Nephron (organoid): ENCODE measurements at regions not wholly inside any gene's neighbourhood (a gene's known extent, or its start where the extent isn't known, plus 50 kb on each side); places are given as distances from the start of the nearest gene placed in this dataset.

ENCODE experiments used
- H3K27ac Mint-ChIP-seq, 3 experiments: 2 replicates each; pipeline ENCODE4 v1.8.0; 2020; ENCODE audit warnings: mixed read lengths in 3 of 3, mild to moderate bottlenecking in 2 of 3, moderate library complexity in 1 of 3
- H3K27me3 Mint-ChIP-seq: 2 replicates; pipeline ENCODE4 v1.8.0; 2021; ENCODE audit warnings: low read depth, mild to moderate bottlenecking, moderate library complexity, mixed read lengths
- H3K36me3 Mint-ChIP-seq: 2 replicates; pipeline ENCODE4 v1.8.0; 2020; ENCODE audit warnings: low read depth, mixed read lengths
- H3K4me1 Mint-ChIP-seq: 2 replicates; pipeline ENCODE4 v1.8.0; 2020; ENCODE audit warnings: mixed read lengths
- H3K4me3 Mint-ChIP-seq, 3 experiments: 2 replicates each; pipeline ENCODE4 v1.8.0; 2020; ENCODE audit warnings: mild to moderate bottlenecking in 3 of 3, mixed read lengths in 3 of 3, moderate library complexity in 2 of 3
- H3K9me3 Mint-ChIP-seq: 2 replicates; pipeline ENCODE4 v1.8.0; 2020; ENCODE audit warnings: mixed read lengths
- TF ChIP-seq, protein P1 (sequence below), 3 experiments: fragments of 200-600 bp; sonication (generic); IDR thresholded peaks; one replicate each; pipeline ENCODE4 v1.5.0; 2021; ENCODE audit warnings: antibody characterized with exemption in 3 of 3; ENCODE audit not compliant: unreplicated experiment in 3 of 3

GRCh38 chr4:62531731-62532130 lies 1331.6 kb downstream of the ADGRL3 start:
- Mint-ChIP-seq H3K27ac (no peak overlapping the region), H3K4me3 (no peak overlapping the region), H3K9me3 (no peaks in the 10 kb centered on the region), H3K27me3 (no peaks in the 10 kb centered on the region), H3K36me3 (no peaks in the 10 kb centered on the region), H3K4me1 (no peaks in the 10 kb centered on the region)
- TF ChIP-seq, protein P1, sequence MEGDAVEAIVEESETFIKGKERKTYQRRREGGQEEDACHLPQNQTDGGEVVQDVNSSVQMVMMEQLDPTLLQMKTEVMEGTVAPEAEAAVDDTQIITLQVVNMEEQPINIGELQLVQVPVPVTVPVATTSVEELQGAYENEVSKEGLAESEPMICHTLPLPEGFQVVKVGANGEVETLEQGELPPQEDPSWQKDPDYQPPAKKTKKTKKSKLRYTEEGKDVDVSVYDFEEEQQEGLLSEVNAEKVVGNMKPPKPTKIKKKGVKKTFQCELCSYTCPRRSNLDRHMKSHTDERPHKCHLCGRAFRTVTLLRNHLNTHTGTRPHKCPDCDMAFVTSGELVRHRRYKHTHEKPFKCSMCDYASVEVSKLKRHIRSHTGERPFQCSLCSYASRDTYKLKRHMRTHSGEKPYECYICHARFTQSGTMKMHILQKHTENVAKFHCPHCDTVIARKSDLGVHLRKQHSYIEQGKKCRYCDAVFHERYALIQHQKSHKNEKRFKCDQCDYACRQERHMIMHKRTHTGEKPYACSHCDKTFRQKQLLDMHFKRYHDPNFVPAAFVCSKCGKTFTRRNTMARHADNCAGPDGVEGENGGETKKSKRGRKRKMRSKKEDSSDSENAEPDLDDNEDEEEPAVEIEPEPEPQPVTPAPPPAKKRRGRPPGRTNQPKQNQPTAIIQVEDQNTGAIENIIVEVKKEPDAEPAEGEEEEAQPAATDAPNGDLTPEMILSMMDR (IDR thresholded peaks at IDR 0.05; ENCODE audit: unreplicated experiment in 3 of 3), result no peak

GRCh38 chr4:62531264-62531663 lies 1331.1 kb downstream of the ADGRL3 start:
- Mint-ChIP-seq H3K27ac (no peak overlapping the region), H3K27me3 (no peaks in the 10 kb centered on the region), H3K36me3 (no peaks in the 10 kb centered on the region), H3K4me3 (no peak overlapping the region), H3K4me1 (no peaks in the 10 kb centered on the region), H3K9me3 (no peaks in the 10 kb centered on the region)
- TF ChIP-seq, protein P1 (IDR thresholded peaks at IDR 0.05; ENCODE audit: unreplicated experiment in 3 of 3), result no peak

DNA sequence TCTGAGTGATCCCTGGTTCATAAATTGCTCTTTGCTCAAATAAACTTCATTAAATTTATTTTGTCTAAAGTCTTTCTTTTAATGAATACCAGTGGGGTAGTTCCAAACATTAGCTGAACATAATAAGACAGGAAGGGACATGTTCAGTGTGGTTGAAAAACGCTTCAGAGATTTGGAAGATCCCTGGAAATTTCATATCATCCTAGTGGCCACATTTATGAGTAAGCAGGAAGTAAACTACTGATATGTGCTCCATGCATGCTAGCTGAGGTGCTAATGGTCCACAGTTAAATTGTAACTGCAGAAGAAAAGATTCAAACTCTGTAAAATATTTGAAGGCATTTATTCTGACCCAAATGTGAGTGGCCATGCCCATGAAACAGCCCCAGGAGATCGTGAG lies 1328.7 kb downstream of the ADGRL3 start:
- TF ChIP-seq, protein P1 (IDR thresholded peaks at IDR 0.05; ENCODE audit: unreplicated experiment in 3 of 3), result no peak
- Mint-ChIP-seq H3K4me1 (no peaks in the 10 kb centered on the region), H3K36me3 (no peaks in the 10 kb centered on the region), H3K27me3 (no peaks in the 10 kb centered on the region), H3K4me3 (no peak overlapping the region), H3K9me3 (peaks cover 6% of the 10 kb centered on the region), H3K27ac (no peak overlapping the region)

- Mint-ChIP-seq H3K4me1 (no peaks in the 10 kb centered on the region), H3K9me3 (peaks cover 7% of the 10 kb centered on the region), H3K27ac (no peak overlapping the region), H3K27me3 (no peaks in the 10 kb centered on the region), H3K36me3 (no peaks in the 10 kb centered on the region), H3K4me3 (no peak overlapping the region)
- TF ChIP-seq, protein P1 (IDR thresholded peaks at IDR 0.05; ENCODE audit: unreplicated experiment in 3 of 3), result no peak
These were observed 1326.5 kb downstream of the ADGRL3 start for GRCh38 chr4:62526671-62527070.

DNA sequence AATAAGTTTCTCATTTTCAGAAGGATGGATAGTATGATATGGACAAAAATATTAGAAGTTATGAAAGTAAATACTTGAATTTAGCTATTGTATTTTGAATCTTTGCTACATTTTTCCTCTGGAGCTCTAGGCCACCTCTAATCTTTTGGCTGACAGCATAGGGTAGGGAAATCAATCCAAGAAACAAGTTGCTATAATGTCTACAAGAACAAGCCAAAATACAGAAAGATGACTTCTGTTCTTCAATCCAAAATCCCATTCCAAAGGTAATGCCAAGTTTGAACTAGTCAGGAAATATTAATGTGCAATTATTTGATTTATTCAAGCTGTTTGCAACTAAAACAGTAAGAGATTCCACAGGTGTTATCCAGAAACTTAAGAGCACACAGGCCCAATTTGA lies 1323.1 kb downstream of the ADGRL3 start:
- H3K27me3 Mint-ChIP-seq, result no peaks in the 10 kb centered on the region

DNA sequence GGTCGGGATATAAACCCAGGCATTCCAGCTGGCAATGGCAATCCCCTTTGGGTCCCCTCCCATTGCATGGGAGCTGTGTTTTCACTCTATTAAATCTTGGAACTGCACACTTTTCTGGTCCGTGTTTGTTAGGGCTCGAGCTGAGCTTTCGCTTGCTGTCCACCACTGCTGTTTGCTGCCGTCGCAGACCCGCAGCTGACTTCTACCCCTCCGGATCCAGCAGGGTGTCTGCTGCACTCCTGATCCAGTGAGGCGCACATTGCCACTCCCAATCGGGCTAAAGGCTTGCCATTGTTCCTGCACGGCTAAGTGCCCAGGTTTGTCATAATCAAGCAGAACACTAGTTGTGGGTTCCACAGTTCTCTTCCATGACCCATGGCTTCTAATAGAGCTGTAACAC lies 1322.1 kb downstream of the ADGRL3 start:
- Mint-ChIP-seq H3K4me3 (no peak overlapping the region), H3K27me3 (no peaks in the 10 kb centered on the region), H3K27ac (no peak overlapping the region), H3K9me3 (peaks cover 7% of the 10 kb centered on the region), H3K4me1 (no peaks in the 10 kb centered on the region), H3K36me3 (no peaks in the 10 kb centered on the region)
- TF ChIP-seq, protein P1 (IDR thresholded peaks at IDR 0.05; ENCODE audit: unreplicated experiment in 3 of 3), result no peak

More for the DNA sequence above, 1323.1 kb downstream of the ADGRL3 start:
- Mint-ChIP-seq H3K27ac (no peak overlapping the region), H3K36me3 (no peaks in the 10 kb centered on the region), H3K4me1 (no peaks in the 10 kb centered on the region), H3K4me3 (no peak overlapping the region), H3K9me3 (peaks cover 7% of the 10 kb centered on the region)
- TF ChIP-seq, protein P1 (IDR thresholded peaks at IDR 0.05; ENCODE audit: unreplicated experiment in 3 of 3), result no peak
